ENCODE measurements at regions not wholly inside any gene's neighbourhood (a gene's known extent, or its start where the extent isn't known, plus 50 kb on each side); places are given as distances from the start of the nearest gene placed in this dataset.

GRCh38 chr18:22344445-22344844 is 73.3 kb downstream of the CTAGE1 start:
- no peak for TF ChIP-seq CTCF (IDR thresholded peaks at IDR 0.05)
- TF ChIP-seq POLR2A (IDR thresholded peaks at IDR 0.05) = no peak
- TF ChIP-seq POLR2AphosphoS5 (IDR thresholded peaks at IDR 0.05) = no peak

All from prostate gland (tissue), 2 donors.